GM19395 (cell line): ENCODE measurements at regions not wholly inside any gene's neighbourhood (a gene's known extent, or its start where the extent isn't known, plus 50 kb on each side); places are given as distances from the start of the nearest gene placed in this dataset.

Experiments used
- ATAC-seq: cut with Tn5 transposase; IDR thresholded peaks from one replicate; pipeline ENCODE4 v1.9.1; 2021; ENCODE audit warnings: mild to moderate bottlenecking, moderate library complexity; ENCODE audit not compliant: unreplicated experiment

DNA sequence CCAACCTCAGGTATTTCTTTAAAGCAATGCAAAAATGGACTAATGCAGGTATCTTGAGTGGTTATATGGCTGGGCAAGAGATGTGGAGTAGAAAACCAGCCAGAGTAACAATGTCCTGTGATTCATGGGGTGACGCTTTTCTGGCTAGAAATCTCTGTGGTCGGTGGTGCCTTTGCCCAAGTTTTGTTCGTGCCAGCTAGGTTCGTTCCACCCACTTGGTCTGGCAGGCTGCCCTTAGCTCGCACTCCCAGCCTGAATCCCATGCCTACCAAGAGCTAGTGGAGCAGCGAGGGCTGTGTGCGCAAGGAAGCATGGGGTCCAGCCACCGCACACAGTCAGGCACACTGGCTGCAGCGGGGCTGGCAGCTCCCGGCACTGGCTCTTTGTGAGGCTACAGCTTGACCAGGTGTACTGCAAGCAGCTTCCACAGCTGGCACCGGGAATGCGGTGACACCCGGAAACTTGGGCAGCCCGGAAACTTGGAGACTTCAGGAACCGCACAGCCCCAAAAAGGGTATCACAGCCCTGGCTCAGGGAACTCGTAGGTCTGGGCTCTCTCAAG is 349.6 kb upstream of the PCDH20 start:
- no peak for ATAC-seq

- ATAC-seq: no peak
Measured at GRCh38 chr13:61761690-61762089, 346.0 kb upstream of the PCDH20 start.

- no peak for ATAC-seq
Measured at GRCh38 chr13:61760102-61760501, 344.5 kb upstream of the PCDH20 start.

DNA sequence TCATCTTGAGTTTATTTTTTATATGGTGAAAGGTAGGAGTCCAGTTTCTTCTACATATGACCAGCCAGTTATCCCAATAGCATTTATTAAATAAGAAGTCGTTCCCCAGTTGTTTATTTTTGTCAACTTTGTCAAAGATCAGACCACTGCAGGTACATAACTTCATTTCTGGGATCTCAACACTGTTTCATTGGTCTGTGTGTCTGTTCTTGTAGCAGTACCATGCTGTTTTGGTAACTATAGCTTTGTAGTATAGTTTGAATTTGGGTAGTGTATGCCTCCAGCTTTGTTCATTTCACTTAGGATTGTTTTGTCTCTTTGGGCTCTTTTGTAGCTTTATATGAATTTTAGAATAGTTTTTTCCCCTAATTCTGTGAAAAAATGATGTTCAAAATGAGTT is 340.4 kb upstream of the PCDH20 start:
- ATAC-seq: no peak

DNA sequence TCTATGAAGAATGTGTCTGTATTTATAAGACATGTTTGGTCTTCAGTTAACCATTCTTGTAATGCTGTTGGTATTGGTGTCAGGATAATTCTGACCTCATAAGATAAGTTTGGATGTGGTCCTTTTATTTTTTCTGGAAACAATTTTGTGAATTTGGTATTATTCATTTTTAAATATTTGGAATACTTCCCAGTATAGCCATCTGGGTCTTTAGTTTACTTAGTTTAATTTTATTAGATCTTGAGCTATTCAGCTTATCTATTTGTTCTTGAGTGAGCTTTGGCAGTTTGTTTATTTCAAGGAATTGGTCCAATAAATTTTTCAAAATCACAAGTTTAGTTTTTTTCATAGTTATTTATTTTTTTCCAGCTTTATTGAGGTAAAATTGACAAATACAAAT is 335.4 kb upstream of the PCDH20 start:
- ATAC-seq: no peak

- no peak for ATAC-seq
Measured at GRCh38 chr13:61738236-61738750, 322.6 kb upstream of the PCDH20 start.

GRCh38 chr13:61734683-61735082 is 319.0 kb upstream of the PCDH20 start:
- no peak for ATAC-seq

DNA sequence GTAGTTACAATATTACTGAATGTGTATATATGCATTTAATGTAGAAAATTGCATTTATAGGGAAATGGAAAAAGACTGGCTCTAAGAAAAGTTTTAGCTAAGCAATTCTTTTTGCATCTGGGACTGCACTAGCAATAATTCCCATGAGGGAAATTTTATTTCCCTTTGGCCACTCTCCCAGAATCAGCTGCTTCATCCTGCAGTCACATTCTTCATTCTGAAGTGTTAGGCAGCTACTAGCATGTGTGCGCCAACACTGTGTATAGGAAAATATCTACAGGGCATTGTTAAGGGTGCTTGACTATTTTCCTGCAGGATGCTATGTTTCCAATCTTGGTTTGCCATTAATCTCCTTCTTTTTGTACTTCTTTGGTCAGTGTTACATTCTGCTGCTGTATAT is 312.8 kb upstream of the PCDH20 start:
- no peak for ATAC-seq

- ATAC-seq: no peak
Measured at GRCh38 chr13:61727767-61728166, 312.1 kb upstream of the PCDH20 start.

DNA sequence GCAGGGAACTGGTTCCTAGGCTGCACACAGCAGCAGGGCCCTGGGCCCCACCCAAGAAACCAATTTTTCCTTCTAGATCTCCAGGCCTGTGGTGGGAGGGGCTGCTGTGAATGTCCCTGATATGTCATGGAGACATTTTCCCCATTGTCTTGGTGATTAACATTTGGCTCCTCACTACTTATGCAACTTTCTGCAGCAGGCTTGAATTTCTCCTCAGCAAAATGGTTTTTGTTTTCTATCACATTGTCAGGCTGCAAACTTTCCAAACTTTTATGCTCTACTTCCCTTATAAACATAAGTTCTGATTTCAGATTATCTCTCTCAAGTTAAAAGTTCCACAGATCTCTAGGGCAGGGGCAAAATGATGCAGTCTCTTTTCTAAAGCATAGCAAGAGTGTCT is 310.2 kb upstream of the PCDH20 start:
- no peak for ATAC-seq

- ATAC-seq: no peak
Measured at GRCh38 chr13:61722119-61722518, 306.5 kb upstream of the PCDH20 start.

DNA sequence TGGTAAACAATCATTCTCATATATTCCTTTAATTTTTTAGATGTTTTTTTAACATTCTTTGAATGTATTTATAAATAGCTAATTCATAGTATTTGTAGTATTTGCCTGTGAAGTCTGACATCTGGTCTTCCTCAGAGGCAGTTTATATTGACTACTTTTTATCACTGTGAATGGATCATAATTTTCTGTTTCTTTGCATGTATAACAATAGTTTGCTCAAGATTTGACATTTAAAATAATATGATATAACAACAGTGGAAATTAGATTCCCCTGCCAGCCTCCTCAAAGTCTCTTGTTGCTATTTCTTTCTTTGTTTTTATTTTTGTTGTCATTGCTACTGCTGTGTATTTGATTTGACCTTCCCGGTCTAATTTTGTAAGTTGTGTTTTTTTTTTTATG is 297.0 kb upstream of the PCDH20 start:
- ATAC-seq: no peak

DNA sequence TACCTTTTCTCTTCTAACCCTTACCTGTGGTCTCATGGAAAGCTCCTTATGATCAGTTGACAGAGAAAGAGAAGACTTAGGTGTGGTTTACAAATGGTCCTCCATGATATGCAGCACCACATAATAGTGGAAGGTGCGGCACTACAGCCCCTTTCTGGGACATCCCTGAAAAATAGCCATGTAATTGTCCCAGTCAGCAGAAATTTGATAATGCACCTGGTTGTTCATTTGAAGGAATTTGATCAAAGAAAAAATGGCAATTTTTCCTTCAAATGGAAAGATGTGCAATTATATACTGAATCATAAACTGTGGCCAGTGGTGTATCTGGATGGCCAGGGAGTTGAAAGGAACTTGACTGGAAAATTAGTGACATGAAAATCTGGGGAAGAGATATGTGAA is 293.6 kb upstream of the PCDH20 start:
- ATAC-seq: no peak

DNA sequence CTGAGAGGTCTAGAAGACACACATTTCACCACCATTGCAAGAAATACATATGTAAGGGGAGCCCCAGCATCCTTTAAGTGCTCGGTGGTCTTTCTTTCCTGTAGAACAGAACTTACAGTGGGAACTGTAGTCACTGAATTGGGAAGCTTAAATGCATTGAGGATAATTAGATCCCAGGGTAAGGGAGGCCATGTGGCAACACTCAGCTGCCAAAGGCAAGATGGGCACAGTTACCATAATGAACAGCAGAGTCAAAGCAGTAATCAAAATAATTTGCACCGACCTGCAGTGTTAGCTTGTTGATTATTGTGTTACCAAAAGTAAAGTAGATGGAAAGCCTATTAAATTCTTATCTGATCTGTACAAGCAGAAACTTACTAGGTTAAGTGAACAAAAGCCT is 291.2 kb upstream of the PCDH20 start:
- ATAC-seq: no peak

DNA sequence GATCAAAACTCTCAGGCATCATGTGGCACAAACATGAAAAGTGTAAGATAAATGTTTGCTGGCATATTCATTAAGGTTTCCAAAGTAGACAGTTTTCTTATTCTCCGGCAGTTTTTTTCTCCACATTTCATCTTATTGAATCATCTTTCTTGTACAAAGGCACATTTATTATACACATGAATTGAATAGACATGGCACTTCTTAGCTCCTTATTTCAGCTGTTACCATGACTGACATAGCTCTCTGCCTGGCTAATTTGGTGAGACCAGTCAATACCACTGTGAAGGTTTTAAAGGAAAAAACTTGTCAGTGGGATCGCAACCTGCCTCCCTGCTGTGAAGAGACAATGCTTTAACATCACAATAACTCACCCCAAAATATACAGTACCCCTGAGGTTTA is 285.0 kb upstream of the PCDH20 start:
- no peak for ATAC-seq

GRCh38 chr13:61700181-61700580 is 284.5 kb upstream of the PCDH20 start:
- no peak for ATAC-seq

DNA sequence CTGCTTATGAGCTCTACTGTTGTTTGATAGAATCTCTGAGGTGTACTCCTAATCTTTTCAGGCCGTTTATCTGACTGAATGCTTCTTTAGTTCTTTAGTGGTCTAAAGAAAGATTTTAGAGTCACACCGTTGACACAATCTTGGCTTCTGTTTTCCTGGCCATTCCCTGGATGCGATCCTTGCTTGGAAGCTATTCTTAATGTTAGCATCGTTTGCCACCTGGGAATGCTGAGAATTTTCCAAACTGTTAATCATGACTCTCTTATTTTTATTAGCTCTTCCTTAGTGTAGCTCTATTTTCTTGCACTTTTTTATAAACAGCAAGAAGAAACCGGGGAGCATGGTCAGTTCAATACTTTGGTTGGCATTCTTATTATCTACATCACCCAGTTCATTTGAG is 281.0 kb upstream of the PCDH20 start:
- no peak for ATAC-seq

DNA sequence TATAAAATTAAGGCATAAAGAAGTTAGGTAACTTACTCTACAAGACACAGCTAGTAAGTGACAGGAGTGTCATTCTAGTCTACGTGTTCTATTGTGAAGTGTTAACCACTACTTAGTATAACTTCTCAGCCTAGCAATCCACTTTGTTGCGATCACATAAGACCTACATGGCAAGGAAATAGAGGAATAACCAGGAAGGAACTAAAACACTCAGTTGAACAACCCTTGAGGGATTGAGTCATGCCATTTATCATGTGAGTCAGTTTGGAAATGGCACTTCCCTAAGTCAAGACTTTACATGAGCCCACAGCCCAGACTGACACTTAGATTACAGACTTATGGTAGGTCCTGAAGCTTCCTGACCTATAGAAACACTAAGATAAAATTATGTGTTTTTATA is 279.5 kb upstream of the PCDH20 start:
- ATAC-seq: no peak

GRCh38 chr13:61692691-61693090 is 277.0 kb upstream of the PCDH20 start:
- ATAC-seq: no peak

- no peak for ATAC-seq
Measured at GRCh38 chr13:61685682-61686012, 270.0 kb upstream of the PCDH20 start.

- ATAC-seq: no peak
Measured at GRCh38 chr13:61684976-61685681, 269.5 kb upstream of the PCDH20 start.

DNA sequence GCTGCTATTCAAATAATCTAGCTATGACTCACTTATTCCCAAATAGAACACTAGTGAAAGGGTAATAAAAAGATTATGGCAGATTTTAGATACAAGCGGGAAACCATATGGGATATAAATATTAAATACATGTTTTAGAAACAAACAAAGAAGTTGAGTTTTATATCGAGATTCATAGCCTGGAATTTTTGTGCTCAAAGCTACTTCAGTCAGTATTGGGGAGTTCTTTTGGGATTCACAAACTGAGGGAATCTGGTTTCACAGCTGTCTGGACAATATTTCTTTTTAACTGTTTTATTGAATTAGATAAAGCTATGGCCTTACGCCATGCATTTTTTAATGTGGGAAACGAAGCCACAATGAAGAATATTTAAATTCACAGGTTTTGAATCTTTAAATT is 257.1 kb upstream of the PCDH20 start:
- no peak for ATAC-seq
